Endothelial cell of umbilical vein (primary cell): ENCODE measurements at regions not wholly inside any gene's neighbourhood (a gene's known extent, or its start where the extent isn't known, plus 50 kb on each side); places are given as distances from the start of the nearest gene placed in this dataset.

Experiments used
- BruUV-seq: library from RNA; stranded (reverse); fragments of 400-500 nt; replicated peaks from 2 replicates; lab custom pipeline; 2021; lab: Mats Ljungman, UMichigan
- CTCF ChIA-PET: fragments of 300-600, 350-600 bp; sonication (Branson Sonifier 250); formaldehyde crosslinking; loops from one replicate; lab custom pipeline; 2021; ENCODE audit warnings: antibody characterized with exemption, inconsistent platforms; lab: Charles Lee
- POLR2A ChIA-PET: fragments of 300-600, 350-600 bp; sonication (Branson Sonifier 250); formaldehyde crosslinking; loops from one replicate; lab custom pipeline; 2021; ENCODE audit warnings: antibody characterized with exemption, inconsistent platforms; lab: Charles Lee
- DNase-seq: peaks from one replicate; pipeline ENCODE4 v3.0.0-alpha.2; 2011; ENCODE audit warnings: low read depth, low spot score
- FAIRE-seq: peaks from 2 replicates; lab custom pipeline; 2011; peaks lifted over from hg19 to GRCh38; lab: Jason Lieb, UNC
- H2AFZ ChIP-seq: 2 replicates; pipeline ENCODE4 v1.6.0; 2012; ENCODE audit warnings: low read depth, low read length, control low read depth, inconsistent platforms
- H3K27ac ChIP-seq: 2 replicates; pipeline ENCODE4 v1.5.1; 2011; ENCODE audit warnings: low read depth, mild to moderate bottlenecking, control low read depth, low read length, moderate library complexity; ENCODE audit not compliant: insufficient read depth
- H3K27me3 ChIP-seq, 2 experiments: 2 replicates each; pipeline versions ENCODE4 v1.6.0 to v1.6.1; 2011; ENCODE audit warnings: low read length in 2 of 2, mixed read lengths in 1 of 2; ENCODE audit not compliant: control insufficient read depth in 2 of 2, insufficient read depth in 2 of 2
- H3K36me3 ChIP-seq, 2 experiments: 2 replicates in 1 of 2; 3 replicates in 1 of 2; pipeline ENCODE4 v1.5.1; 2011; ENCODE audit warnings: low read length in 2 of 2, mild to moderate bottlenecking in 1 of 2, moderate library complexity in 1 of 2; ENCODE audit not compliant: control insufficient read depth in 2 of 2, insufficient read depth in 2 of 2; ENCODE audit errors: extremely low read depth in 1 of 2
- H3K4me1 ChIP-seq: 3 replicates; pipeline ENCODE4 v1.5.1; 2011; ENCODE audit warnings: mild to moderate bottlenecking, low read length; ENCODE audit not compliant: control insufficient read depth, insufficient read depth; ENCODE audit errors: extremely low read depth
- H3K4me2 ChIP-seq: 2 replicates; pipeline ENCODE4 v1.6.1; 2011; ENCODE audit warnings: low read length, control low read depth, mixed read lengths; ENCODE audit not compliant: insufficient read depth
- H3K4me3 ChIP-seq, 3 experiments: fragments of 200-600 bp in 1 of 3; sonication (generic), shearing (Covaris generic) in 1 of 3; replicated peaks in 1 of 3; 2 replicates each; pipeline ENCODE4 v1.5.1; 2011 to 2016; ENCODE audit warnings: control low read depth in 3 of 3, low read length in 3 of 3, mild to moderate bottlenecking in 2 of 3, inconsistent platforms in 1 of 3, low read depth in 1 of 3, moderate library complexity in 1 of 3; ENCODE audit not compliant: insufficient read depth in 1 of 3
- H3K79me2 ChIP-seq: 2 replicates; pipeline ENCODE4 v1.6.0; 2012; ENCODE audit warnings: low read length, inconsistent platforms; ENCODE audit not compliant: control insufficient read depth, insufficient read depth
- H3K9ac ChIP-seq: replicated peaks from 2 replicates; pipeline ENCODE3; 2011; ENCODE audit warnings: low read length, control low read depth; ENCODE audit not compliant: insufficient read depth; ENCODE audit errors: extremely low read depth
- H3K9me1 ChIP-seq: replicated peaks from 3 replicates; pipeline ENCODE4 v1.6.0; 2011; ENCODE audit warnings: mild to moderate bottlenecking, low read length; ENCODE audit not compliant: control insufficient read depth, insufficient read depth; ENCODE audit errors: extremely low read depth
- H3K9me3 ChIP-seq: replicated peaks from 2 replicates; pipeline ENCODE4 v1.5.1; 2012; ENCODE audit warnings: low read length, inconsistent platforms; ENCODE audit not compliant: control insufficient read depth, insufficient read depth
- H4K20me1 ChIP-seq: replicated peaks from 2 replicates; pipeline ENCODE3; 2011; ENCODE audit warnings: mild to moderate bottlenecking, low read length; ENCODE audit not compliant: control insufficient read depth, insufficient read depth; ENCODE audit errors: extremely low read depth
- EZH2 ChIP-seq: IDR thresholded peaks from 2 replicates; pipeline ENCODE4 v1.6.1; 2012; ENCODE audit warnings: borderline replicate concordance, low read depth, mild to moderate bottlenecking, moderate library complexity, low read length, inconsistent platforms; ENCODE audit not compliant: severe bottlenecking
- FOS ChIP-seq: IDR thresholded peaks from 2 replicates; pipeline ENCODE4 v1.6.1; 2011; ENCODE audit warnings: mild to moderate bottlenecking, low read length, moderate library complexity, borderline replicate concordance; ENCODE audit not compliant: insufficient read depth
- GATA2 ChIP-seq: IDR thresholded peaks from 2 replicates; pipeline ENCODE4 v1.7.0; 2011; ENCODE audit warnings: low read depth, mild to moderate bottlenecking, moderate library complexity, mixed read lengths, low read length; ENCODE audit not compliant: insufficient read length, insufficient read depth
- JUN ChIP-seq: IDR thresholded peaks from 2 replicates; pipeline ENCODE4 v1.6.1; 2011; ENCODE audit warnings: borderline replicate concordance, low read depth; ENCODE audit not compliant: insufficient read length, insufficient read depth
- MYC ChIP-seq: IDR thresholded peaks from one replicate; pipeline ENCODE4 v1.6.1; 2011; ENCODE audit warnings: mild to moderate bottlenecking, low read depth, low read length
- POLR2AphosphoS5 ChIP-seq: IDR thresholded peaks from 2 replicates; pipeline ENCODE4 v1.6.1; 2012; ENCODE audit warnings: low read depth, mild to moderate bottlenecking, control low read depth, low read length, moderate library complexity; ENCODE audit not compliant: insufficient read depth
- dilution Hi-C: fragments of 300-500 bp; cut with MboI; formaldehyde crosslinking; loops from one replicate; pipeline ENCODE4 v1.15.0; 2019; ENCODE audit warnings: low sequenced_read_pairs; ENCODE audit not compliant: extremely low pct_ligation_motif_present
- intact Hi-C: fragments of 100-400 bp; cut with micrococcal nuclease; formaldehyde crosslinking; loops from one replicate; pipeline ENCODE4 v1.10.0; 2022
- TF ChIP-seq, protein P1 (sequence below): IDR thresholded peaks from 2 replicates; pipeline ENCODE4 v1.6.1; 2011; ENCODE audit not compliant: insufficient read depth, insufficient read length
- TF ChIP-seq, protein P2 (sequence below), 2 donors: IDR thresholded peaks; 1 replicate in 1 of 2; 2 replicates in 1 of 2; pipeline ENCODE4 v1.5.1; 2011; ENCODE audit warnings: low read length in 2 of 2, mild to moderate bottlenecking in 2 of 2, moderate library complexity in 2 of 2, control low read depth in 1 of 2, inconsistent platforms in 1 of 2, low read depth in 1 of 2; ENCODE audit not compliant: insufficient read depth in 1 of 2; ENCODE audit errors: extremely low read depth in 1 of 2

DNA sequence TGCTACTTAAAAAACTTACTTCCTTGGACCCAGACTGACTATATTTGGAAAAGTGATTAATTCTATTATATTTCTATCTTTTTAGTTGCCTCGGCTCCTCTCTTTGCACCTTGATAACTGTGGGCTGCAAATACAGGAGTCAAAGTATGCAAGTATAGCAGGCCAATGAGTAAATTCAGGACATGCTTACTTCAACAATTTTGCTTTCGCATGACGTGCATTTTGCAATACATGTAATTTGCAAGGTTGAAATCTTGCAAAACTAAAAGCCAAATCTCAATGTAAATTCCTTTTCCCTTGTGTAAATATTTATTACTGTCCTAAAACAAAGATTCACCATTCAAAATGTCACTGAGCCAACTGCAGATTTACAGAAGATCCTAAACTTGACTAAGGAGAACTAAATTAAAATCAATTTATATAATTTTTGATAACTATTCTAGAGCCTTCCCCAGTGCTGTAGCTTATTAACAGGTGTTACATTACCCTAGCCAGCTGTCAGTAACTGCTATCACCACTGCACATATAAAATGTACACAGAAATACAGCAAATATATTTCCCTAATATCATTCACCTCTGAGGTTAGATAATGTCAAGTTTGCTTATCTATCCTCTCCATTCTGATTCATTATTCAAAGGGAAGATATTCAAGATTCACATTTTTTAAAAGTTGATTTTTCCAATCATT is 1069.5 kb downstream of the TRHDE start:
- Histone ChIP-seq H3K27me3 (no peaks in the 10 kb centered on the region), H3K4me1 (no peaks in the 10 kb centered on the region), H3K9me1 (no peaks in the 10 kb centered on the region), H3K9ac (no peak overlapping the region), H3K36me3 (no peaks in the 10 kb centered on the region), H4K20me1 (no peaks in the 10 kb centered on the region), H3K4me3 (no peak overlapping the region), H2AFZ (no peak overlapping the region), H3K4me2 (no peak overlapping the region), H3K9me3 (peaks cover 1% of the 10 kb centered on the region), H3K27ac (no peak overlapping the region), H3K79me2 (no peaks in the 10 kb centered on the region)
- intact Hi-C loops (no loop called here), dilution Hi-C loops (no loop called here)
- ChIA-PET POLR2A (no interaction called here), CTCF (no interaction called here)
- DNase-seq: no peak
- no peak for TF ChIP-seq FOS
- TF ChIP-seq GATA2: no peak
- no peak for TF ChIP-seq POLR2AphosphoS5
- no peak for TF ChIP-seq JUN
- TF ChIP-seq, protein P1, sequence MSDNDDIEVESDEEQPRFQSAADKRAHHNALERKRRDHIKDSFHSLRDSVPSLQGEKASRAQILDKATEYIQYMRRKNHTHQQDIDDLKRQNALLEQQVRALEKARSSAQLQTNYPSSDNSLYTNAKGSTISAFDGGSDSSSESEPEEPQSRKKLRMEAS: no peak
- FAIRE-seq: no peak
- BruUV-seq: no TSS peak

DNA sequence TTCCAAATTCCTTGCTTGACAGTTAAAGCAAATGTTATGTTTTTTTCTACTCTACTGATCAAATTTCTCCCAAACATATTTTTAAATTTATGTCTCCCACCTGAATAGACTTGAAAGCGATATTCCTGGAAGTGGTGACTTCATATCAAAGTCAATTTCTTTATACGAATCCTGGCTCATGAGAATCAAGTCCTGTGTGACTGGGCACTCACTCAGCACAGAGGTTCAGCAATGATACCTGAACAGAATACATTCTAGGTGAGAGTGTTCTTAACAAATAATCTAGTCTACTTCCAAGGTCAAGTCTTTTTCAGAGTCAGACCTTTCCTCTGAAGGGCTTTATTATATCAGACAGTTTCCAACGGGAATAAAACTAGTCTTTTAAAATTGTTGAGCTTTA is 1070.6 kb downstream of the TRHDE start:
- Histone ChIP-seq H3K4me3 (no peak overlapping the region), H3K9me1 (no peaks in the 10 kb centered on the region), H3K4me1 (no peaks in the 10 kb centered on the region), H3K27ac (no peak overlapping the region), H4K20me1 (no peaks in the 10 kb centered on the region), H3K4me2 (no peak overlapping the region), H3K79me2 (no peaks in the 10 kb centered on the region), H2AFZ (no peak overlapping the region), H3K9ac (no peak overlapping the region), H3K27me3 (no peaks in the 10 kb centered on the region), H3K36me3 (no peaks in the 10 kb centered on the region), H3K9me3 (peaks cover 1% of the 10 kb centered on the region)
- TF ChIP-seq, protein P1: no peak
- no peak for TF ChIP-seq EZH2
- no peak for TF ChIP-seq JUN
- TF ChIP-seq, protein P2, sequence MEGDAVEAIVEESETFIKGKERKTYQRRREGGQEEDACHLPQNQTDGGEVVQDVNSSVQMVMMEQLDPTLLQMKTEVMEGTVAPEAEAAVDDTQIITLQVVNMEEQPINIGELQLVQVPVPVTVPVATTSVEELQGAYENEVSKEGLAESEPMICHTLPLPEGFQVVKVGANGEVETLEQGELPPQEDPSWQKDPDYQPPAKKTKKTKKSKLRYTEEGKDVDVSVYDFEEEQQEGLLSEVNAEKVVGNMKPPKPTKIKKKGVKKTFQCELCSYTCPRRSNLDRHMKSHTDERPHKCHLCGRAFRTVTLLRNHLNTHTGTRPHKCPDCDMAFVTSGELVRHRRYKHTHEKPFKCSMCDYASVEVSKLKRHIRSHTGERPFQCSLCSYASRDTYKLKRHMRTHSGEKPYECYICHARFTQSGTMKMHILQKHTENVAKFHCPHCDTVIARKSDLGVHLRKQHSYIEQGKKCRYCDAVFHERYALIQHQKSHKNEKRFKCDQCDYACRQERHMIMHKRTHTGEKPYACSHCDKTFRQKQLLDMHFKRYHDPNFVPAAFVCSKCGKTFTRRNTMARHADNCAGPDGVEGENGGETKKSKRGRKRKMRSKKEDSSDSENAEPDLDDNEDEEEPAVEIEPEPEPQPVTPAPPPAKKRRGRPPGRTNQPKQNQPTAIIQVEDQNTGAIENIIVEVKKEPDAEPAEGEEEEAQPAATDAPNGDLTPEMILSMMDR (IDR thresholded peaks at IDR 0.05; ENCODE audit: extremely low read depth in 1 of 2, insufficient read depth in 1 of 2, low read depth in 1 of 2, low read length in 2 of 2): no peak
- no peak for TF ChIP-seq MYC
- no peak for TF ChIP-seq GATA2
- intact Hi-C loops: no loop called here
- DNase-seq (no peak), FAIRE-seq (no peak)
- dilution Hi-C loops: no loop called here
- no TSS peak for BruUV-seq
- ChIA-PET POLR2A (no interaction called here), CTCF (no interaction called here)
